B cell (primary cell): ENCODE measurements at regions not wholly inside any gene's neighbourhood (a gene's known extent, or its start where the extent isn't known, plus 50 kb on each side); places are given as distances from the start of the nearest gene placed in this dataset.

Experiments used
- ATAC-seq: fragments of 200-7000 bp; cut with Tn5 transposase; one replicate; pipeline ENCODE4 v1.10.0; 2021; ENCODE audit warnings: low read depth, mild to moderate bottlenecking, moderate number of reproducible peaks, moderate library complexity
- CTCF ChIA-PET: fragments of 350-600 bp; sonication (Branson Sonifier 250); formaldehyde crosslinking; loops from one replicate; lab custom pipeline; 2021; ENCODE audit warnings: antibody characterized with exemption, inconsistent platforms; lab: Charles Lee
- POLR2A ChIA-PET: fragments of 350-600 bp; sonication (Branson Sonifier 250); formaldehyde crosslinking; loops from one replicate; lab custom pipeline; 2021; ENCODE audit warnings: antibody characterized with exemption; lab: Charles Lee
- DNase-seq: peaks from one replicate; pipeline ENCODE4 v3.0.0; 2013
- H2AFZ ChIP-seq: 2 replicates; pipeline ENCODE4 v1.6.1; 2012; ENCODE audit warnings: mild to moderate bottlenecking, low read depth, low read length; ENCODE audit not compliant: insufficient read depth, poor library complexity, severe bottlenecking
- H3K27ac ChIP-seq, 2 donors: 1 replicate in 1 of 2; 2 replicates in 1 of 2; pipeline ENCODE4 v1.5.1; 2012 to 2013; ENCODE audit warnings: low read length in 2 of 2, mild to moderate bottlenecking in 2 of 2, moderate library complexity in 1 of 2
- H3K27me3 ChIP-seq, 4 experiments: fragments of 200-600 bp in 1 of 4; sonication (generic) in 1 of 4; replicated peaks in 1 of 4; 1 replicate in 2 of 4; 2 replicates in 2 of 4; pipeline versions ENCODE4 v1.6.1 to v1.7.0; 2013 to 2016; ENCODE audit warnings: low read length in 3 of 4, mild to moderate bottlenecking in 2 of 4, mixed read lengths in 1 of 4, moderate library complexity in 1 of 4; ENCODE audit not compliant: insufficient read depth in 4 of 4, control insufficient read depth in 3 of 4; ENCODE audit errors: control extremely low read depth in 1 of 4
- H3K36me3 ChIP-seq, 2 experiments: replicated peaks in 1 of 2; 1 replicate in 1 of 2; 2 replicates in 1 of 2; pipeline versions ENCODE4 v1.6.1 to v1.7.1; 2013; ENCODE audit warnings: low read length in 1 of 2; ENCODE audit not compliant: insufficient read depth in 2 of 2, control insufficient read depth in 1 of 2; ENCODE audit errors: control extremely low read depth in 1 of 2, extremely low read depth in 1 of 2
- H3K4me1 ChIP-seq, 2 donors: fragments of 200-600 bp in 1 of 2; sonication (generic) in 1 of 2; 1 replicate in 1 of 2; 2 replicates in 1 of 2; pipeline versions ENCODE4 v1.5.1 to v1.6.1; 2013 to 2017; ENCODE audit warnings: low read length in 2 of 2; ENCODE audit not compliant: control insufficient read depth in 2 of 2, insufficient read depth in 2 of 2
- H3K4me2 ChIP-seq: replicated peaks from 2 replicates; pipeline ENCODE3; 2012; ENCODE audit warnings: mild to moderate bottlenecking, low read depth, low read length; ENCODE audit not compliant: poor library complexity, severe bottlenecking
- H3K4me3 ChIP-seq, 5 experiments: fragments of 200-600 bp in 1 of 5; sonication (generic) in 1 of 5; 1 replicate in 3 of 5; 2 replicates in 2 of 5; pipeline versions ENCODE4 v1.5.1 to v1.7.0; 2011 to 2016; ENCODE audit warnings: low read length in 4 of 5, mild to moderate bottlenecking in 4 of 5, low read depth in 2 of 5, control low read depth in 1 of 5, moderate library complexity in 1 of 5; ENCODE audit not compliant: insufficient read depth in 1 of 5; ENCODE audit errors: control extremely low read depth in 1 of 5, extremely low read depth in 1 of 5
- H3K79me2 ChIP-seq: fragments of 200-600 bp; sonication (generic); one replicate; pipeline ENCODE4 v1.6.0; 2016; ENCODE audit warnings: low read length; ENCODE audit not compliant: control insufficient read depth, insufficient read depth
- H3K9ac ChIP-seq: fragments of 200-600 bp; sonication (generic); 2 replicates; pipeline ENCODE4 v1.6.1; 2017; ENCODE audit warnings: mild to moderate bottlenecking, low read length, moderate library complexity
- H3K9me3 ChIP-seq, 3 donors: one replicate each; pipeline versions ENCODE4 v1.6.1 to v1.7.1; 2013; ENCODE audit warnings: low read length in 2 of 3; ENCODE audit not compliant: control insufficient read depth in 2 of 3, insufficient read depth in 1 of 3; ENCODE audit errors: control extremely low read depth in 1 of 3
- H4K20me1 ChIP-seq: 2 replicates; pipeline ENCODE4 v1.6.0; 2012; ENCODE audit warnings: mild to moderate bottlenecking, low read length; ENCODE audit not compliant: insufficient read depth, control insufficient read depth, poor library complexity, severe bottlenecking
- H3K27ac Mint-ChIP-seq: one replicate; pipeline ENCODE4 v1.8.0; 2021; ENCODE audit warnings: mixed read lengths
- H3K27me3 Mint-ChIP-seq: one replicate; pipeline ENCODE4 v1.8.0; 2021; ENCODE audit warnings: mixed read lengths
- H3K4me1 Mint-ChIP-seq: one replicate; pipeline ENCODE4 v1.8.0; 2021; ENCODE audit warnings: mixed read lengths
- H3K4me3 Mint-ChIP-seq: one replicate; pipeline ENCODE4 v1.8.0; 2021; ENCODE audit warnings: mixed read lengths
- H3K9me3 Mint-ChIP-seq: one replicate; pipeline ENCODE4 v1.8.0; 2022; ENCODE audit warnings: mixed read lengths; ENCODE audit not compliant: insufficient read depth
- EZH2 ChIP-seq: IDR thresholded peaks from 2 replicates; pipeline ENCODE4 v1.6.1; 2012; ENCODE audit warnings: borderline replicate concordance, low read depth, mild to moderate bottlenecking, moderate library complexity, low read length; ENCODE audit not compliant: insufficient read depth, poor library complexity, severe bottlenecking
- WGBS: methylation state at CpG from one replicate; pipeline ENCODE4 v1.1.5; 2013; ENCODE audit warnings: missing lambda C conversion rate; ENCODE audit not compliant: insufficient coverage; 5-methylcytosine and 5-hydroxymethylcytosine counted together
- intact Hi-C: fragments of 100-400 bp; cut with micrococcal nuclease; formaldehyde crosslinking; loops from one replicate; pipeline ENCODE4 v1.10.0; 2022
- TF ChIP-seq, protein P1 (sequence below): fragments of 200-600 bp; IDR thresholded peaks from one replicate; pipeline ENCODE4 v1.8.0; 2022; ENCODE audit warnings: antibody characterized with exemption, mild to moderate bottlenecking

- Histone ChIP-seq H2AFZ (no peak overlapping the region), H4K20me1 (no peaks in the 10 kb centered on the region), H3K4me1 (no peaks in the 10 kb centered on the region), H3K27ac (no peak overlapping the region), H3K79me2 (no peaks in the 10 kb centered on the region), H3K9ac (no peak overlapping the region), H3K9me3 (no peaks in the 10 kb centered on the region), H3K27me3 (no peaks in the 10 kb centered on the region), H3K36me3 (no peaks in the 10 kb centered on the region), H3K4me2 (no peak overlapping the region), H3K4me3 (no peak overlapping the region)
- Mint-ChIP-seq H3K27ac (no peak overlapping the region), H3K4me1 (no peaks in the 10 kb centered on the region), H3K4me3 (no peak overlapping the region), H3K9me3 (no peaks in the 10 kb centered on the region), H3K27me3 (peaks cover 12% of the 10 kb centered on the region)
- no peak for DNase-seq
- TF ChIP-seq EZH2, result no peak
- TF ChIP-seq, protein P1, sequence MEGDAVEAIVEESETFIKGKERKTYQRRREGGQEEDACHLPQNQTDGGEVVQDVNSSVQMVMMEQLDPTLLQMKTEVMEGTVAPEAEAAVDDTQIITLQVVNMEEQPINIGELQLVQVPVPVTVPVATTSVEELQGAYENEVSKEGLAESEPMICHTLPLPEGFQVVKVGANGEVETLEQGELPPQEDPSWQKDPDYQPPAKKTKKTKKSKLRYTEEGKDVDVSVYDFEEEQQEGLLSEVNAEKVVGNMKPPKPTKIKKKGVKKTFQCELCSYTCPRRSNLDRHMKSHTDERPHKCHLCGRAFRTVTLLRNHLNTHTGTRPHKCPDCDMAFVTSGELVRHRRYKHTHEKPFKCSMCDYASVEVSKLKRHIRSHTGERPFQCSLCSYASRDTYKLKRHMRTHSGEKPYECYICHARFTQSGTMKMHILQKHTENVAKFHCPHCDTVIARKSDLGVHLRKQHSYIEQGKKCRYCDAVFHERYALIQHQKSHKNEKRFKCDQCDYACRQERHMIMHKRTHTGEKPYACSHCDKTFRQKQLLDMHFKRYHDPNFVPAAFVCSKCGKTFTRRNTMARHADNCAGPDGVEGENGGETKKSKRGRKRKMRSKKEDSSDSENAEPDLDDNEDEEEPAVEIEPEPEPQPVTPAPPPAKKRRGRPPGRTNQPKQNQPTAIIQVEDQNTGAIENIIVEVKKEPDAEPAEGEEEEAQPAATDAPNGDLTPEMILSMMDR, result no peak
- POLR2A ChIA-PET, result no interaction called here
- WGBS, result 60% methylated on average over 1 of the region's 3 CpGs
- ATAC-seq, result no peak
- CTCF ChIA-PET, result no interaction called here
- intact Hi-C loops, result no loop called here
Measured at GRCh38 chr2:212843409-212844199, 305.0 kb upstream of the ERBB4 start.

DNA sequence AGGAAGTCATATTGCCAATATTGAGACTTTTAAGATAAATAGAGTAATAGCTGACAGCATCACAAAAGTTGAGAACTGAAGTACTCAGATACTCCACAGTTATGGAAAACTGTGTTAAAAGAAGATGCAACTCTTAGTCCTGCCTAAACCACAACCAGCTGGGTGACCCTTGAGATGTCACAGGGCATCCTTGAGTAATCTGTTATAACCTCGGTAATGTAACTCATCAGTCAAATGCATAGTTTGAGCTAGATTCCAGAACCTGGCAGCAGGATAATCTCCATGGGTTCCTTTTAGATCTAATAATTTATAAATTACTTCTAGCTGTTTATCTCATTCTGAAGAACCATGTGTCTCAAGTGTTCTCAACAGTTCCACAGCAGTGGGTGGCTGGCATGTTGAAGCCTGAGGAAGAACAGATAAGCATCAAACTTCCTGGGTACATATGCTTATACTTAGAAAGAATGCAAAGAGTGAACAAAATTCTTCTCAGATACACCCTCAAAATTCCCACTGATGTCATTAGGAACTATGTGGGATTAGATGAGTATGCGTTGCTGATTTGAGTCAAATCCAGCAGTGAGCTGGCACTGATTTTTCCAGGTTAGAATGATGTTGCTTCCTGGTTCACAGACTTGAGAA lies 304.1 kb upstream of the ERBB4 start:
- no peaks in the 10 kb centered on the region for H3K9me3 ChIP-seq
- CTCF ChIA-PET, result no interaction called here
- no peaks in the 10 kb centered on the region for H4K20me1 ChIP-seq
- intact Hi-C loops, result no loop called here
- H3K4me3 Mint-ChIP-seq, result no peak overlapping the region
- no peaks in the 10 kb centered on the region for H3K36me3 ChIP-seq
- H3K27me3 Mint-ChIP-seq, result peaks cover 12% of the 10 kb centered on the region
- H3K4me3 ChIP-seq, result no peak overlapping the region
- no peaks in the 10 kb centered on the region for H3K27me3 ChIP-seq
- H3K4me1 ChIP-seq, result no peaks in the 10 kb centered on the region
- H3K27ac ChIP-seq, result no peak overlapping the region
- TF ChIP-seq EZH2, result no peak
- H2AFZ ChIP-seq, result no peak overlapping the region
- ATAC-seq, result no peak
- H3K27ac Mint-ChIP-seq, result no peak overlapping the region
- DNase-seq, result no peak
- no peak overlapping the region for H3K9ac ChIP-seq
- POLR2A ChIA-PET, result no interaction called here
- H3K4me2 ChIP-seq, result no peak overlapping the region
- no peaks in the 10 kb centered on the region for H3K79me2 ChIP-seq
- no CpG with 5 or more reads among the region's 2 CpGs for WGBS
- H3K4me1 Mint-ChIP-seq, result no peaks in the 10 kb centered on the region
- H3K9me3 Mint-ChIP-seq, result no peaks in the 10 kb centered on the region
